Activated CD4-positive, CD25-positive, alpha-beta regulatory T cell treated with anti-CD3 and anti-CD28 coated beads, Interleukin-2, amount 50 U/mL, for 24 hours (primary cell): ENCODE measurements at regions not wholly inside any gene's neighbourhood (a gene's known extent, or its start where the extent isn't known, plus 50 kb on each side); places are given as distances from the start of the nearest gene placed in this dataset.
A peak's percentile ranks its signal among the peaks of the same experiment; 100 is the strongest.

Experiments
- ATAC-seq, 2 donors: fragments of 150-1000 bp; cut with Tn5 transposase; one replicate each; pipeline ENCODE4 v1.10.0; 2021; ENCODE audit warnings: mild to moderate bottlenecking in 1 of 2, moderate library complexity in 1 of 2

- no peak for ATAC-seq
These were observed 85.2 kb upstream of the MAX start for GRCh38 chr14:65187421-65188049.

GRCh38 chr14:65190312-65190711 lies 88.0 kb upstream of the MAX start:
- no peak for ATAC-seq

- ATAC-seq, result no peak
These were observed 89.4 kb upstream of the MAX start for GRCh38 chr14:65191716-65192115.

DNA sequence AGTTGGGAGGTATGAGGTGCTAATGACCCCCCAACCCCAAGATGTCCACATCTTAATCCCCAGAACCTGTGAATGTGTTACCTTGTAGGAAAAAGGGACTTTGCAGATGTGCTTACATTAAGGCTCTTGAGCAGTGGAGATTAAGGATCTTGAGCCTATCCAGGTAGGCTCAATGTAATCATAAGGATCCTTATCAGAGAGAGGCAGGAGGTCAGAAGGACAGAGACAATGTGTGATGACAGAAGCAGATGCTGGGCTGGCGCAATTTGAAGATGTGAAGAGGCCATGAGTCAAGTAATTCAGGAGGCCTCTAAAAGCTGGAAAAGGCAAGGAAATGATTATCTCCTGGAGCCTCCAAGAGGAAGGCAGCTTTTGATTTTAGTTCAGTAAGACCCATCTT lies 90.4 kb upstream of the MAX start:
- ATAC-seq, result no peak

DNA sequence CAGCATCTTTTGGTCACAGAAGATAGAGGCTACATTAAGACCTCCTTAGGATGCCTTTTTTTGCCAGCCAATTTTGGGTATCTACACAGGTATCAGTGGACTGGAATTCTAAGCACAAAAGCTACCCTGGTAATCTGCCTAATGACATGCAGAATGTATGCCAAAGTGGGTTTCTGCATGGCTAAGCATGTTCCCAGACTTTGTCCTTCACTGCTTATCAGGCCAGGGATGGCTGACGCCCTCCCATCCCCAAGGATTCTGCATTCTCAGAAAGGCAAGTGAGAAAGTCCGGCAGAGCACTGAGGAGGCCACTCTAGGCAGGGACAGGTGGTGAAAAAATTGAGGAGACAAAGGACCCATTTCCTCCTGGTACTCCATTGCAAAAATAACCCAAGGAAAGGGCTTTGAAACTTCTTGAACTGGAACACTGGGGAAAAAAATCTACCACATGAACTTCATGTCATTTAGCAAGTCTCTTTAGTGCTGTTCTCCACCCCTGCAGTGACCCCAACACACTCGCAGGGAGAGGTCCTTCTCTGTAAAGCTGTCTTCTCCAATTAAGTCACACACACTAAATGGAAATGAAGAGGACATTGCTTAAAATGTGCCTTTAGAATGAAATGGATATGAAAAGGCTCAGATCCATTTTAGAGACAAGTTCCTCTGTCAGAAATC lies 91.7 kb upstream of the MAX start:
- ATAC-seq, result no peak

DNA sequence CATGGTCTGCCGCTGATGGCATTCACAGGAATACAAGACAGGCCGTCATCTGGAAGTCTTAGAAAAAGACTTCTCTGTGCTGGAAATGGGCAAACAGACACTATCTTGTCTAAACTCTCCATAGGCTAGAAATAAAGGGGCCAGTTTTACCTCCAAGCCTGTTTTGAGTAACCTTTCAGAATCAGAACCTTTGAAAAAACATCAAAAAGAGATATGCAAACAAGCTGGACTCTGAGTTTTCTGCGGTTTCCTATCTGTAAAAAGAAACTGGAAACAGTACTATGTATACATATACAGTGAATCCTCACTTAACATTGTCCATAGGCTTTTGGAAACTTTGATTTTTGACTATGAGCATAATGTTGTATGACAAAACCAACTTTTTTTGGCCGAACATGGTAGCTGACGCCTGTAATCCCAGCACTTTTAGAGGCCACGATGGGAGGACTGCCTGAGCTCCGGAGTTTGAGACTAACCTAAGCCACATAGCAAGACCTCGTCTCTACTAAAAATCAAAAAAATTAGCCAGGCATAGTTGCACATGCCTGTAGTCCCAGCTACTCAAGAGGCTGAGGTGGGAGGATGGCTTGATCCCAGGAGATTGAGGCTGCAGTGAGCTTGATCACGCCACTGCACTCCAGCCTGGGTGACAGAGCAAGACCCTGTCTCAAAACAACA lies 92.9 kb upstream of the MAX start:
- no peak for ATAC-seq

DNA sequence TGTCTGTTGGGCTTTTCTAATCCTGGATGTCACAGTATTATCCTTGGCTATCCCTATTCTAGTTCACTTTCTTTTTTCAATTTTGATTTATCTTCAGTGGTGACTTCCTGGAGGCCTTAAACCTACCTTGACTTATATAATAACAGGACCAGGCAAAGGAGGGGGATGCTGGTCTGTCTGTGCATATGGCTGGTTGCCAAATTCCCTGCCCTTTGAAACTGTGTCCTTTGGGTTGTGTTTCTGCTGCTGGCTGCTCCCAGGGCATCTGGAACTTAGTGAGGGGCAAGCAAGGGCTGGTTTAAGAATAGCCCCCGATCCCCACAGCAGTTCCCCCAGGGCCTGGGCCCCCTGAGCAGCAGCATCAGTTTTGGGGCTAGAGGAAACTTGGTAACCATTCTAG lies 96.0 kb upstream of the MAX start:
- no peak for ATAC-seq

- no peak for ATAC-seq
These were observed 98.1 kb upstream of the MAX start for GRCh38 chr14:65200454-65200853.

GRCh38 chr14:65203574-65203973 lies 101.3 kb upstream of the MAX start:
- ATAC-seq, result no peak

- no peak for ATAC-seq
These were observed 101.7 kb upstream of the MAX start for GRCh38 chr14:65204056-65204455.

DNA sequence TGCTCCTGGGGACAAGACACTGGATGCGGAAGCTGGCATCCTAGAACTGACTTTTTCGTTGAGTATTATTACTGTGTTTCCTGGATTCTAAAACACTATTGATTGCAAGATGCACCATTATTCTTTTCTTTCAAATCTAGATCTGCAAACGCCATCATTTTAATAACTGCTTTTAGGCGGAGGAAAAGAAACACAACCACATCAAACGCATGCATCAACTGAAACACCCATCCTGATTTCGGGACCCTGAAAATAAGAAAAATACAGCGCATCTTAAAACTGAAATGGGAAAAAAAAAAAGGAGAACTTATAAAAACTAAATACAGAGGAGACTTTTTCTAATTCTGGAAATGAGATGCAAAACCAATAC lies 103.7 kb upstream of the MAX start:
- ATAC-seq, result no peak

- ATAC-seq, result peak; percentile 94 to 95
These were observed 104.3 kb upstream of the MAX start for GRCh38 chr14:65206448-65207096.

GRCh38 chr14:65208548-65208947 lies 106.2 kb upstream of the MAX start:
- ATAC-seq, result no peak

DNA sequence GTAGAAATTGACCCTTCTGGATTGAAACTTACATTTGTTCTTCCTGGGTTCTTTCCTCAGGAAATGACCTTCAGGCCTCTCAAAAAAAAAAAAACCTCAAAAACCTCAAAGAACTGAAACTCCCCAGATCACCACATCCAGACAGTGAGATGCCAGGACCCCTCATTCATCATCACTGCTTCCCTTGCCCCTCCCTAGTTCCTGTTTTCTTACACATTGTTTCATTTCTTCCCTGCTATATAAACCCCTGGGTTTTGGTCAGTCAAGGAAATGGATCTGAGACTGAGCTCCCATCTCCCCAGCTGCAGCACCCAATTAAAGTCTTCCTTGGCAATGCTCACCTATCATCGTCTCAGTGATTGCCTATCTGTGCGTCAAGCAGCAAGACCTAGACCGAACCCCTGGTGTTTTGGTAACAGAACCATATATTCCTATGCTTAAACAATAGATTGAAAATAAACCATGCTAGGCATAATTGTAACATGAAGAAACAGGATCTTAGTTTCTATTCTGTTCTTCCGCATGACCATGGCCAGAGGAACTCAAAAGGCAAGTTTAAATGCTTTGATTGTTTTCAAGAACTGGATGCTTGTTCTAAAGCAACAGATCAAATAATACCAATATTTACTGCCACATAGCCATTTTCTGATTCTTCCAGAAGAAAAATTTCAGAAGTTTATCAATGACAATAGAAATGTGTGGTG lies 108.0 kb upstream of the MAX start:
- no peak for ATAC-seq

DNA sequence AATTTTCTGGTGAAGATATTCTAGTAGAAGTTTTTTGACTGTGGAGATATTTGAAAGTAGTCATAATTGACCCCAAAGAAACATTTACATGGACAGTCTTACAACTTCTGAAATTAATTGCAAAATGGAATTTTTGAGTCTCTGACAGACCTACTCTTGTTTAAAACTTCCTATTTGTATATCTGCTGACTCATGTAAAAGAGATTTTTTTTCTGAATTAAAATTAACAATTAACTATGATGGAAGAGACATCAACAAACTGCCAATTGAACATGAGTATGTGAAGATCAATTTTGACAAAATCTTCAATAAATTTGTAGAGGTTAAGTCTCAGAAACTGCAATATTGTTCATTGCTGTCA lies 108.5 kb upstream of the MAX start:
- no peak for ATAC-seq

DNA sequence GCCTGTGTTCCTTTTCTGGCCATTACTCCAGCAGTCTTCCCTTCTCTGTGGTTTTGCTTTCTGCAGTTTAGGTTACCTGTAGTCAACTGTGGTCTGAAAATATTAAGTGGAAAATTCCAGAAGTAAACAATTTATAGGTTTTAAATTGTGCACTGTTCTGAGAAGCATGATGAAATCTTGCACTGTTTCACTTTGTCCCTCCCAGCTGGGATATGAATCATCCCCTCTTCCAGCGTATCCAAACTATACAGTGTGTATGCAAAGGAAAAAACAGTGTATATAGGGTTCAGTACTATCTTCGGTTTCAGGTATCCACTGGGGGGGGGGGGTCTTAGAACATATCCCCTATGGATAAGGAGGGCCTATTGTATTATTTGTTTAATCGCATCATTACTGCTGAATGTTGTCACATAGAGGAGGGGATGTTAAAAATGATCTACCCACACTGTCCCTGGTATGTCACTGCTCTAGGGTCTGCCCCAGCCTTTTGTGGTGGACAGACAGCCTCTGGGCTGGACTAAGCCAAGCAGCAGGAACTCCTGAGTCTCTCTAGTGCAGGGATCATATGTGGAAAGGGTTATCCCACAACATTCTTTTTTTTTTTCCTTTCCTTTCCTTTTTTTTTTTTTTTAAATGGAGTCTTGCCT lies 109.1 kb upstream of the MAX start:
- no peak for ATAC-seq

GRCh38 chr14:65213316-65213715 lies 111.0 kb upstream of the MAX start:
- no peak for ATAC-seq

DNA sequence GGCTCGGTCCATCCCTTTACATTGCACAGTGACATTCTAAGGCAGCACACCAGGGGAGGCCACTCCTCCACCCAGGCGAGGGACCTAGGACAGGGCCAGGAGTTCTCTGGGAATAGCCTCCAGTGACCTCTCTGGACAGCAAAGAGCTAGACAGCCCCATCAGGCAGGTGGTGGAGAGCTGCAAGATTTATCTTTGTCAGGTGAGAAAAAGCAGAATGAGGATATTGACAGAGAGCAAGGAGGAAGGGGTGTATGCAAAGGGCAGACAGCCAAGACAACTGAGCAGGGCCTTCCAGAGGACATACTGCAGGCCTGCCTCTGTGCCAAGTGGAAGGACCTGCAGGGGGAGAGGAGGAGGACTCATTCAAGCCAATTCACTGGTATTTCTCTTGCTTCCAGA lies 112.4 kb upstream of the MAX start:
- no peak for ATAC-seq

- no peak for ATAC-seq
These were observed 117.0 kb upstream of the MAX start for GRCh38 chr14:65219353-65219752.

DNA sequence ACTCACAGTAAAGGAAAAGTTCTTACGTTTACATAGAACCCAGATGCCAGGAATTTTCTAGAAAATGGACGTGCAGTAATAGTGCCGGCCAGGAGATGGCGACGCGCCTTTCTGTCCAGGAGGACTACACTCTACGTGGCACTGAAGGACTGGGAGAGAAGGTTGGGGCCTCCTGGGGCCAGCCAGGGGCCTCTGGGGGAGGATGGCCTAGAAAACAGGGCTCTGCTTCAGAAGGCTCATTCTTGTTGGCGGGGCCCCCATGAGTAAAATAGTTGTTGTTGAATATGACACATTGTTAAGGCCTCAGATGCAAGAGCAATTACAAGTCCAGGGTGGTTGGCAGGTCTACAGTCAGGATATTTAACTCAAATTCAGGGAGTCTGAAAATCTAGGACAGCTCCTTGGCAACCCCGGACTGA lies 120.1 kb upstream of the MAX start:
- ATAC-seq, result peak; percentile 70 to 82

GRCh38 chr14:65223636-65224035 lies 121.3 kb upstream of the MAX start:
- ATAC-seq, result no peak

GRCh38 chr14:65224799-65225198 lies 122.5 kb upstream of the MAX start:
- no peak for ATAC-seq
